ENCODE measurements at regions not wholly inside any gene's neighbourhood (a gene's known extent, or its start where the extent isn't known, plus 50 kb on each side); places are given as distances from the start of the nearest gene placed in this dataset.

DNA sequence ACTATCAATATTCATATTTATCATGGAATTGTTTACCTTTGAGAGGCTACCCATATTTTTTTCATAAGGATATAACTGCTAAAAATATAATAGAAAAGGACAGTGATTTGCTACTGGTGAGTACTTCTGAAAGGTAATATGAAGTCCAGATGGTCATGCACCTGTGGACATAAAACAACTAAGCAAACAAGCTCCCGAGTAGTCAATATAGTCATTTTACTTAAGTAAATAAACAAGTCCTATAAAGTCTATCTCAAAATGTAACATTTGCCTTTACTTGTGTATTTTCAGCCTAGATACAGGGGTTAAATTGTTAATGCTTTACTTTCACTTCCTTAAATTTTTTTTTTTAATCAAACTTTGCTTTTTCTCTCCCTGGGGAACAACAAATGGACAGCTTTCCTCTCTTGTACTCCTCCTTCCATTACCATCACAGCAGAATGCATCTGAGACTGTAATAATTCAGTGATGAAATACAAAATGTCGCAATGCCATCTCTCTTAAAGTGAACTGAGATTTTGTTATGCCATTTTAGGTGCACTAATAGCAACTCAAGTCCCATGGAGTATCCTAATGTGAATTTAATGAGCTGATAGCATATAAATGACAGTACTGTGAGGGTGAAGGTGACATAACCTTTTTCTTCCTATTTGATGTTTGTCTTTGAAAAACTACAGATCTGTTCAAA lies 1325.4 kb upstream of the ZEB2 start:
- DNase-seq, result no peak

DNA sequence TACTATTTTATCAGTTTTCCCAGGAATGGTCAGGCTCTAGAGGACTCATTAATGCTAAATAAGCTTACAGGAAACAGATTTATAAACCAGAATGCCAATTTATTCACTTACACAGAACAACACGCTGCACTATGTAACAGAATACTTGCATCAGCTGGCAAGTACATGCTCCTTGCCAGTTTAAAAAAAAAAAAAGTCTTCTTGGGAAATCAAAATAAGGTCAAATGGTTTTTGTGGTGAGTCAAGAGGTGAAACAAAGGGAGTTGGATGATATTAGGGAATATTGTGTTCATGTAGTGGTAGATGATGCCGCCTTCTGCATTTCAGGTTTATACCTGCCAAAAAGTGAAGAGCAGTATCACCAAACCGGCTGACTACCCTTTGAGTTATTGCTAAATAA lies 1322.1 kb upstream of the ZEB2 start:
- DNase-seq, result no peak

GRCh38 chr2:145836986-145837385 lies 1317.1 kb upstream of the ZEB2 start:
- DNase-seq, result no peak

DNA sequence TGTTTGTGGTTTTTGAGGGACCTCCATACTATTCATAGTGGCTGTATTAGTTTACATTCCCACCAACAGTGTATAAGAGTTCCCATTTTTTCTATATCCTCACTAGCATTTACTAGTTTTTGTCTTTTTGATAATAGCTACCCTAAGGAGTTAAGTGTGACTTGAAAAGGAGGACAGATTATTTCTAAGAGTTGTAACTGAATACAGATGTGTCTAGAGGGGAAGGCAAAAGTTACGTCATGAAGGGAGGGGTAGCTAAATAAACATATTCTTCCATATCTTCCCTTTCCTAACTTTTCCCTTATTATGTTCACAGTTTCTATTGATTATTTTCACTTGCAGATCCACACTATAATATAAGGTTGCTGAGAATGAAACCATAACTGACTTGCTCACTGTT lies 1315.7 kb upstream of the ZEB2 start:
- DNase-seq, result no peak

GRCh38 chr2:145832681-145833080 lies 1312.8 kb upstream of the ZEB2 start:
- no peak for DNase-seq

DNA sequence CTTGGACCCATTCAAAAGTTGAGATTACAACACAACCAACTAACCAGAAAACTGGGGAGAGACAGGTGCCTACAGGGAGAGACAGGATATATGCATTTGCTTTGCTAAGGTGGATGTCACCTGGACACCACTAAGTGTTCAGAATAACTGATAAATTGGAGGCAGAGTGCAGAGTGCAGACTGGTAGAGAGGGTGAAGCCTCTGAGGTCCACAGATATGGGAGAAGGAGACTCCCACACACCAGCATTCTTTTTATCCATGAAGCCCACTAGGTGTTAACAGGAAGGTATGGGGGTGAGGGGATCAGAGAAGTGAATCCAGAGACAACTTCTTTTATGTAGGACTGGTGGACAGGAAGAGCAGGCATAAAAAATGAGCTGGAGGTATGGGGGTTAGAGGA lies 1310.0 kb upstream of the ZEB2 start:
- DNase-seq, result no peak

- no peak for DNase-seq
Observed at GRCh38 chr2:145827235-145827634, 1307.3 kb upstream of the ZEB2 start.

GRCh38 chr2:145824384-145824783 lies 1304.5 kb upstream of the ZEB2 start:
- no peak for DNase-seq

- no peak for DNase-seq
Observed at GRCh38 chr2:145822892-145823534, 1303.1 kb upstream of the ZEB2 start.

- DNase-seq, result no peak
Observed at GRCh38 chr2:145820651-145821050, 1300.7 kb upstream of the ZEB2 start.

DNA sequence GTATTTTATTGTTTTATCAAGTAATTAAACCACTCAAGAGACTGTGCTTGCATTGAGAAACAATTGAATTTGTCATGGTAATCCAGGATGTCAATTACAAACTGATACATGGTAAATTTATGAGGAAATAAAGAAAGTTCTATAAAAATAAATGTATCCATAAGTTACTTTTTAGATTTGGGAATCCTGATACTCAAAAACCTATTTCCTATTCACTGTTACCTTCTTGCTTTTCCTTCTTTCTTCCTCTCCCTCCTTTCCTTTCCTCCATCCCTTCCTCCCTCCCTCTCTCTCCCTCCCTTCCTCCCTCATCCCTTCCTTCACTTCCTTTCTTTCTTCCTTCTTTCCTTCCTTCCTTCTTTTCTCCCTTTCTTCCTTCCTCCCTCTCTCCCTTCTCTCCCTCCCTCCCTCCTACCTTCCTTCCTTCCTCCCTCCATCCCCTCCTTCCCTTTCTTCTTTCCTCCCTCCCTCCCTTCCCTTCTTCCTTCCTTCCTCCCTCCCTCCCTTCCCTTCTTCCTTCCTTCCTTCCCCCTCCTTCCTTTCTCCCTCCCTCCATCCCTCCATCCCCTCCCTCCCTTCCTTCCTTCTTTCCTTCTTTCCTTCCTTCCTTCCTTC lies 1299.1 kb upstream of the ZEB2 start:
- no peak for DNase-seq

GRCh38 chr2:145815933-145816332 lies 1296.0 kb upstream of the ZEB2 start:
- peak; percentile 35 to 84 for DNase-seq

DNA sequence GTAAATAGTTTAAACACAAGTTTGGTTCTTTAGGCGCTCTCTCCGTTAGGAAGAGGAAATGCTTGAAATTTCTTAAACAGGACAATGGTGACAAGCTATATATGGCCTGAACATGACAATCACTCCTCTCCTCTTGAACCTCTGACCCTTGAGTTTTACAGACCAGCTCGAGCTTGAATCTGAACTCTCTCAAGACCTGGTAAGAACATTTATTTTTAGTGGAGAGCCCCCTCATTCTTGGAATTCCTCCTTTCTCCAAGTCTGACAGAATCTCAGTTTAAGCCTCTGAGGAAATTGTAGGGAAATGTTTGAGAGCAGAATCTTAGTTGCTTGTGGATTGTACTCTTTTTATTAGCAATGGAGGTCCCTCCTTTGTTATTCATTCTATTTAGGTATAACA lies 1293.6 kb upstream of the ZEB2 start:
- no peak for DNase-seq

- no peak for DNase-seq
Observed at GRCh38 chr2:145812165-145812554, 1292.2 kb upstream of the ZEB2 start.

DNA sequence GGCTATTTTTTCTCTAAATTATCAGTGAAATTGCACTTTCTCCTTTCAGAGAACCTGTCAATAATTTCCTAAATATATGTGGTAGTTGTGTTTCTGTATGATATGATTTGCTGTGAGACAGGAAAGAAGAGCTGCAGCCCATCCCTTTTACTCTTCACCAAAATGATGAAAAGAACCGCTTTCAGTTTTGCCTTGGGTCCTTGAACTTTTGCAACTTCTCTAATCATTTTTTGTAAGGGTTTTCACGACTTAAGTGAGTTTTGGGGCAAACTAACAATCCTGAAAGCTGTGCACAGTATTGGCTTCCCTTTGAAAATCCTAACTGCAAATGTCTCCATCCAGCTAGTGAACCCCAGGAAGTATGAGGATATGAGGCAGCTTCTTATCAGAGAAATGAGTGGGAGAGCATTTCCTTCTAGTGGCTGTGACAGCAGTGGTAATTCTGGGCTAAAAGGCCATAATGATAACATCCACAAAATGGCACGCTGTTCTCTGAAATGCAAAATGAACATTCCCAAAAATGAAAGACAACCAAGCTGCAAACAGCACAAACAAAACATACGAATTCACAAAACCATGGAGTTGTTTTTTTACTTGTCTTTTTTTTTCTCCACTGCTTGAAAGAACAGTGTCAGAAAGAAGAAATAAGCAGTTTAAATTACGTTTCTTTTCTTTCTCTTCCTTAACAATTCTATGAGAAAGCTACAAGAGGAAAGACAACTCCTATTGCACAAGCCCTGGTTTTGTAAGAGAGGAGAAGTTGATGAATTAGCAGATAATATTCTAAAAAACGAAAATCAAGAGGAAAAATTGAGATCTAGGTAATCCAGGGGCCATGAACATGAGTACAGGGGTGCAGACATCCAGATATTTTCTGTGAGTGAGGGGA lies 1291.6 kb upstream of the ZEB2 start:
- DNase-seq, result no peak

- DNase-seq, result no peak
Observed at GRCh38 chr2:145807968-145808367, 1288.0 kb upstream of the ZEB2 start.

DNA sequence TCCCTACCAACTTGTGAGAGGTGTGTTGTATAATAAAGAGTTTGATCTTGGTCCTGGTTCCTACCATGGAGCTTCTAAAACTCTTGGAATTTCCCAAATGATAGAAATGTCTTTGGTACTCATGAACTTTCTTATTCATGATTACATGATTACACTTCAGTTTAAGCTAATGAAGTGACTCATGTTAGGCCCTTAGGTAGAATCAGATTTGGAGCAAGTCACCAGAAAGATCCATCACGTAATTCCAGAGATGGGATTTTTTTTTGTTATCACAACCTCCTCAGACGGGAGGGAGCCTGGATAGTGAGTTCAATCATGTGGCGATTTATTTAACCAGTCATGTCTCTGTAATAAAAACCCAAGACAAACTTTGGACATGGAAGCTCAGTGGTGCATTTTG lies 1287.6 kb upstream of the ZEB2 start:
- DNase-seq, result no peak

DNA sequence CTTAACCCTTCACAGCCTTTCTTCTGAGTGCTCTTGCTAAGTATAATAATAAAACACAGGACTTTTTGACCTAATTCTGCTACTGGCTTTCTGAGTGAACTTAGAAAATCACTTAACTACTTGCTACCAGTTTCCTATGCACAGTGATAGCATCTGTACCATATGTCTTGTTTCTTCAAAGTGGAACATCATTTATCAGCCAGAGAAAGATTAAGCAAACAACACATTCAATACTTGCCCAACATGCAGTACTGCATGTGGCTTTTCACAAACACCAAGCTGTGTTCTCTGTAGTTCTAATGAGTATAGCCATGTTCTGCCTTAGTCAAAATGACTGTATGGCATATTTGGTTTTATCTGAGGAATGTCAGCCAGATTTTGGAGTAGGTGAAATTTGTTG lies 1286.6 kb upstream of the ZEB2 start:
- no peak for DNase-seq

DNA sequence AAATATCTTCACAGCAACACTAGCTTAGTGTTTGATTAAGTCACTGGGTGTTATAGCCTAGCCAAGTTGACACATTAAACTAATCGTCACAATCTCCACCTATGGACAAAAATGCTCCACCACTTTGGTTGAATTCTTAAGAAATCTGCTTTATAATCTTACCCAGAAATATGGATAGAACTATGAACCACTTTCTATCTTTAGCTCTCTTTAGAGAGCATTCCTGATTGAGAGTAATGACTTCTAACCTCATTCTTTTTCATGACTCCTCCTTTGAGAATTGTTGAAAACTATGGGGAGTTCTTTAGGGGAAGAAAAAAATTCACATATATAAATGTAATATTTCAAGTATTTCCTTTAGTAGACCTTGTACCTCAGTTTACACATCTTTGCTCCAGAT lies 1282.2 kb upstream of the ZEB2 start:
- DNase-seq, result no peak

- DNase-seq, result no peak
Observed at GRCh38 chr2:145801210-145801609, 1281.3 kb upstream of the ZEB2 start.

DNA sequence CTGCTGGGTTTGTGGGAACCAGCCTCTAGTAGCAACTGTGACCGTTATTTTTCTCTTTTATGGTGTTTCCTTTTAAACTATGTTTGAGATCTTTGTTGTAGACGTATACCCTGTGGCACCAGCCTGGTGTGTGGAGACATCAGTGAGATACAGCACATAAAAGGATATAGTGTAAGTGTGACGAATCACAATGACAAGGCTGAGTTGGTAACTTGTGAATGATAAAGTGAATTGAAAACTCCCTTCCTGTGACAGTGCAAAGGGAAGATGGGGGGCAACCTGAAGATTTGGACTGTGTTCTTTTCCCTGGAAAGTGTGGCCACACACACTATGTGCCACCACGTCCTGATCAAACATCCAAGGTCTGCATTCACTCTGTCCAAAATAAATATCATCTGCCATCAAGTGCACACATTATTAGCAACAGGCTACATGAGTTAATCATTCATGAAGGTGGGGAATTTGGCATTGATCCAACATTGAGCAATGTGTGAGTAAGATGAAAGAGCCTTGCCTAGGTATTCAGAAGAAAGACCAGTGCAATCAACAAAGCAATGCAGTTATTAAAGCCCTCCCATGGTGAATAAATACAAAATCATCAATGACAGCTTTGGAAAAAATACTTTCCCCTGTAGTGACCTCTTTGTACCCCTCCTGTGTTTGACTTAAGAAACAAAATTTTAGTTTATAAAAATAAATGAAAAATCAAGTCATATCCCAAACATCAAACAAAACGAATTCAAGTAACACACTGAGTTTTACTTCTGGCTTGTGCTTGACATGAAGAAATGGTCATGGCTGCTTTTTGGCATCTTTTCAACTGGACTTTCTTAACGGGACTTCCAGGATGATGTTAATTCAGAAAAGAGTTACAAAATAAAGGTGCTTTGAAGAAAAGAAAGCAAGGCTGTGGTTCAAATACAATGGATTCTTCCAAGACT lies 1280.5 kb upstream of the ZEB2 start:
- DNase-seq, result no peak

GRCh38 chr2:145799595-145800108 lies 1279.7 kb upstream of the ZEB2 start:
- no peak for DNase-seq
